Pancreas (tissue), 10 donors: ENCODE measurements at regions not wholly inside any gene's neighbourhood (a gene's known extent, or its start where the extent isn't known, plus 50 kb on each side); places are given as distances from the start of the nearest gene placed in this dataset.

Experiments used
- ATAC-seq, 4 donors: fragments of 200-7000 bp; cut with Tn5 transposase; one replicate each; pipeline versions ENCODE4 v1.8.0 to v1.9.1; 2020; ENCODE audit warnings: mild to moderate bottlenecking in 4 of 4, moderate library complexity in 4 of 4
- DNase-seq, 6 donors: peaks; one replicate each; pipeline ENCODE4 v3.0.0-alpha.2; 2020
- FAIRE-seq: peaks from 2 replicates; lab custom pipeline; 2012; peaks lifted over from hg19 to GRCh38; lab: Jason Lieb, UNC
- H3K27ac ChIP-seq, 4 donors: fragments of 200-600 bp; sonication (generic); 1 replicate in 3 of 4; 2 replicates in 1 of 4; pipeline versions ENCODE4 v1.5.0 to v1.8.0; 2020
- H3K27me3 ChIP-seq, 4 donors: fragments of 200-600 bp; one replicate each; pipeline ENCODE4 v1.8.0; 2021
- H3K36me3 ChIP-seq, 3 donors: fragments of 200-600 bp; sonication (generic) in 1 of 3; one replicate each; pipeline versions ENCODE4 v1.5.0 to v1.8.0; 2020 to 2021
- H3K4me1 ChIP-seq, 3 donors: fragments of 200-600 bp; one replicate each; pipeline ENCODE4 v1.8.0; 2021
- H3K4me3 ChIP-seq, 4 donors: fragments of 200-600 bp; sonication (generic) in 2 of 4; one replicate each; pipeline versions ENCODE4 v1.5.0 to v1.8.0; 2020 to 2021
- H3K9me3 ChIP-seq, 4 donors: fragments of 200-600 bp; one replicate each; pipeline ENCODE4 v1.8.0; 2021
- WGBS, 2 donors: extraction: QIAGEN DNeasy Blood & Tissue Kit; methylation state at CpG; one replicate each; pipeline ENCODE4 v1.1.7; 2013; 5-methylcytosine and 5-hydroxymethylcytosine counted together
- intact Hi-C, 3 donors: fragments of 100-400 bp; cut with DNase I; formaldehyde crosslinking; loops; one replicate each; pipeline versions ENCODE4 v1.11.1 to v1.14.2; 2022
- TF ChIP-seq, protein P1 (sequence below), 4 donors: fragments of 200-600 bp; sonication (generic) in 3 of 4; IDR thresholded peaks; one replicate each; pipeline versions ENCODE4 v1.5.0 to v1.8.0; 2021; ENCODE audit warnings: antibody characterized with exemption in 4 of 4
- donor health status: healthy with polysubstance abuse.
- donor health status: DM: no; HTN: no; CAD: no; lungs with moderate emphysema.
- donor health status: DM: no; HTN: no; CAD: no.
- donor health status: control.
- donor health status: control.
- donor health status: Bipolar disorder and iron deficiency.
- donor health status: DM: yes; HTN: yes; CAD: no.
- donor health status: DM: no; HTN: no; CAD: no.
- donor health status: DM: no; HTN: no; CAD: no.
- donor health status: DM: yes; HTN: yes; CAD: no.

DNA sequence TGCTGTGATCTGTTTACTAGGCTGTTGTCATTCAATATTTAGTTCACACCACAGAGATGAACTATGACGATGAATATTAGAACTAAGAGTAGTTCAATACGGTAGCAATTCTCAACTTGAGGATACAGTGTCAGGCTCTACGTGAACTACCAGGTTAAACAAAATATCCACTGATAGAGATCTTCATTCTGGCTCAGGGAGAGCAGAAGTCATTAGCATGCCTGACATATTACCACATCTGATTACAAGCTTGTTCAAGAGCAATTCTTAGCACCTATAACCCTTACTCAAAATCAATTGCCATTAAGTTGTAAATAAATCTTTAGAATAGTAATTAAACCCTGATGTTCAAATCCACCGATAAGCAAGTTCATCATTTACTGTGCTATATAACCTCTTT is 207.2 kb downstream of the CHRM3 start:
- H3K4me1 ChIP-seq: peaks cover 0 to 5% (median 4%) of the 10 kb centered on the region in 3 donors
- H3K4me3 ChIP-seq: no peak overlapping the region
- DNase-seq: no peak
- FAIRE-seq: no peak
- no peak for ATAC-seq
- WGBS, 2 donors: 77 to 86% methylated on average over 4 of the region's 4 CpGs
- intact Hi-C loops: no loop called here
- no peak overlapping the region for H3K27ac ChIP-seq
- H3K36me3 ChIP-seq: no peaks in the 10 kb centered on the region
- TF ChIP-seq, protein P1, sequence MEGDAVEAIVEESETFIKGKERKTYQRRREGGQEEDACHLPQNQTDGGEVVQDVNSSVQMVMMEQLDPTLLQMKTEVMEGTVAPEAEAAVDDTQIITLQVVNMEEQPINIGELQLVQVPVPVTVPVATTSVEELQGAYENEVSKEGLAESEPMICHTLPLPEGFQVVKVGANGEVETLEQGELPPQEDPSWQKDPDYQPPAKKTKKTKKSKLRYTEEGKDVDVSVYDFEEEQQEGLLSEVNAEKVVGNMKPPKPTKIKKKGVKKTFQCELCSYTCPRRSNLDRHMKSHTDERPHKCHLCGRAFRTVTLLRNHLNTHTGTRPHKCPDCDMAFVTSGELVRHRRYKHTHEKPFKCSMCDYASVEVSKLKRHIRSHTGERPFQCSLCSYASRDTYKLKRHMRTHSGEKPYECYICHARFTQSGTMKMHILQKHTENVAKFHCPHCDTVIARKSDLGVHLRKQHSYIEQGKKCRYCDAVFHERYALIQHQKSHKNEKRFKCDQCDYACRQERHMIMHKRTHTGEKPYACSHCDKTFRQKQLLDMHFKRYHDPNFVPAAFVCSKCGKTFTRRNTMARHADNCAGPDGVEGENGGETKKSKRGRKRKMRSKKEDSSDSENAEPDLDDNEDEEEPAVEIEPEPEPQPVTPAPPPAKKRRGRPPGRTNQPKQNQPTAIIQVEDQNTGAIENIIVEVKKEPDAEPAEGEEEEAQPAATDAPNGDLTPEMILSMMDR (IDR thresholded peaks at IDR 0.05): no peak
- H3K27me3 ChIP-seq: no peaks in the 10 kb centered on the region
- H3K9me3 ChIP-seq: no peaks in the 10 kb centered on the region

DNA sequence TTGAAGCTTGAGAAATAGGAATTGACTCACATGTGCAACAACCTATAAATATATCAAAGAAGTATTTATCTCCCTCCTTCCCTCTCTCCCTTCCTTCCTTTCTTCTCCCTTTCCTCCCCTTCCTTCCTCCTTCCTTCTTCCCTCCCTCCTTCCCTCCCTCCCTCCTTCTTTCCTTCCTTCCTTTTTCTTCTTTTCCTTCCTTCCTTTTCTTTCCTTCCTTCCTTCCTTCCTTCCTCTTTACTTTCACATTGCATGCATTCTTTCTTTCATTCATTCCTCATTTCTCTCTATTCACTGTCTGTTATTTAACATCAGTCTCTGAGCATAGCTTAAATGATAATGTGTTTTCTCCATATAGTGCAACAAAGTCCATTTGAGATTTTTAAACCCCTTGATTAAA is 214.2 kb downstream of the CHRM3 start:
- no peak for DNase-seq
- TF ChIP-seq, protein P1 (IDR thresholded peaks at IDR 0.05): no peak
- FAIRE-seq: no peak

DNA sequence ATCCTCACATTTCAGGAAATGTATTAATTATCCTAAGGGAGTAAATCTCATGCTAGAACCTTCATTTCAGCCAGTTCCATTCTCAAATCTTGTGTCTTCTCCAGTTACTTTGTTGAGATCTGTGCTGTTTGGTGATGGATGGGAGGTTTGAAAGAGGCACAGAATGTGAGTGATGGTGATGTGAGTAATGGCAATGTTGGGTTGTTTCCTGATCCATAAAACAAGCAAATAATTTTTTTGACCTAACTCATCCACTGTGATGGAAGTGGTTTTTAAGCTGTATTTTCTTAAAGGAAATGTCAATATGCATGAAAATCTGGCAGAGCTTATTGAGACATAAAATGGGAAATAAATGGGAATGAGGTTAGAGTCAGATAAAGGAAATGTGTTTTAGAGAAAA is 214.7 kb downstream of the CHRM3 start:
- FAIRE-seq (no peak), ATAC-seq (no peak), DNase-seq (no peak)
- TF ChIP-seq, protein P1 (IDR thresholded peaks at IDR 0.05): no peak
- no peak overlapping the region for H3K4me3 ChIP-seq
- no peaks in the 10 kb centered on the region for H3K36me3 ChIP-seq
- no peaks in the 10 kb centered on the region for H3K4me1 ChIP-seq
- intact Hi-C loops: no loop called here
- H3K27ac ChIP-seq: no peak overlapping the region
- no peaks in the 10 kb centered on the region for H3K9me3 ChIP-seq
- no peaks in the 10 kb centered on the region for H3K27me3 ChIP-seq

More for the DNA sequence above, 214.2 kb downstream of the CHRM3 start:
- ATAC-seq: no peak
- H3K4me3 ChIP-seq: no peak overlapping the region
- no peaks in the 10 kb centered on the region for H3K36me3 ChIP-seq
- intact Hi-C loops: no loop called here
- no peaks in the 10 kb centered on the region for H3K4me1 ChIP-seq
- no peaks in the 10 kb centered on the region for H3K27me3 ChIP-seq
- no peaks in the 10 kb centered on the region for H3K9me3 ChIP-seq
- no peak overlapping the region for H3K27ac ChIP-seq

DNA sequence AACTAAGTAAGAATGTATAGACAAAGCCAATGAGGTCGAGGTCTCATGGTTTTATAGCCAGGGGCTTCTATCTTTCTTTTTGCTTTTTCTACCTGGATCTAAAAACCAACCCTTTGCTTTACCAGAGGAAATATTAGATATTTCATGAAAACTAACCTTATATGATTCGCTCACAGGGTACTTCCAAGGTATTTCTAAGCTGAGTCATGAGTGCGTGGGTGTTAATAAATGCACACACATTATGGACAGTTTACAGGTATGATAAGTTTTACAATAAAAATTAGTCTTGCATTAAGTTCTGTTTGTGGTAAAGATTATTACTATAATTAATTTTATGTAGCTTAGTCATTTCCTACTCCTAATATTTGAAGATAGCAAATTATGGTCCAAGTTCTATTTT is 217.2 kb downstream of the CHRM3 start:
- Histone ChIP-seq H3K4me3 (no peak overlapping the region), H3K9me3 (no peaks in the 10 kb centered on the region), H3K27ac (no peak overlapping the region), H3K27me3 (no peaks in the 10 kb centered on the region), H3K36me3 (no peaks in the 10 kb centered on the region), H3K4me1 (no peaks in the 10 kb centered on the region)
- intact Hi-C loops: no loop called here
- FAIRE-seq (no peak), DNase-seq (no peak), ATAC-seq (no peak)
- TF ChIP-seq, protein P1 (IDR thresholded peaks at IDR 0.05): no peak
- 95% methylated on average over 3 of the region's 3 CpGs for WGBS, 2 donors

DNA sequence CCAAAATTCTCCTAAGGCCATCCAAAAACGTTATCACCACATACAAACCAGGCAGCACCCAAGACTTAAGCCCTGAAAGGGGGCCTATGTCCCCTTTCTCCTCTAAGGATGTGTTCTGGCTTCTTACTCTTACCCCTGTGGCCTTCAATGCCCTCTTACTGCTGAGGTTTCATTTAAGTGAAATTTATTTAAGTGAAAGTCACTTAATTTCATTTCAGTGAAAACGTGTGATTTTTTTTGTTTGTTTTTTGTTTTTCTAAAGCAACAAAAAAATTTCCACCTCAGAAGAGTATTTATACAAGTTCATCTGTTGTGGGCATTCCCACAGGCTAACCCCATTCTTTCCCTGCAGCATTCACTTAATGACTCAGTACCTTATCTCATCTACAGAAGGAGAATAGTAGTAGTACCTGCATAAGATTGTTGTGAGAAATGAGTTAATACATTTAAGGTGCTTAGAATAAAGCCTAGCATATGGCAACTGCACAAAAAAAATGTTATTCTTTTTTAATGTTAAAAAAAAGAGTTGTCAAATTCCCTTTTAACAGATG is 220.6 kb downstream of the CHRM3 start:
- intact Hi-C loops: no loop called here
- 49 to 75% methylated on average over 2 of the region's 2 CpGs for WGBS, 2 donors
- Histone ChIP-seq H3K9me3 (no peaks in the 10 kb centered on the region), H3K4me3 (no peak overlapping the region), H3K4me1 (no peaks in the 10 kb centered on the region), H3K27me3 (no peaks in the 10 kb centered on the region), H3K36me3 (no peaks in the 10 kb centered on the region), H3K27ac (no peak overlapping the region)
- no peak for DNase-seq
- no peak for FAIRE-seq
- no peak for ATAC-seq
- TF ChIP-seq, protein P1 (IDR thresholded peaks at IDR 0.05): no peak
